Ishikawa (cell line): ENCODE measurements at regions not wholly inside any gene's neighbourhood (a gene's known extent, or its start where the extent isn't known, plus 50 kb on each side); places are given as distances from the start of the nearest gene placed in this dataset.

Experiments used
- CEBPB ChIP-seq: IDR thresholded peaks from 2 replicates; pipeline ENCODE4 v1.6.1; 2012
- CREB1 ChIP-seq: IDR thresholded peaks from 2 replicates; pipeline ENCODE4 v1.6.1; 2012; ENCODE audit warnings: low read depth
- EGR1 ChIP-seq: IDR thresholded peaks from 2 replicates; pipeline ENCODE4 v1.6.1; 2012
- EP300 ChIP-seq: IDR thresholded peaks from 2 replicates; pipeline ENCODE4 v1.6.1; 2012; ENCODE audit warnings: borderline replicate concordance
- FOXM1 ChIP-seq: IDR thresholded peaks from 2 replicates; pipeline ENCODE4 v1.6.1; 2012; ENCODE audit warnings: low read depth, borderline replicate concordance
- MAX ChIP-seq: IDR thresholded peaks from 2 replicates; pipeline ENCODE4 v1.6.1; 2012
- NFIC ChIP-seq: IDR thresholded peaks from 2 replicates; pipeline ENCODE4 v1.6.1; 2012
- RAD21 ChIP-seq: IDR thresholded peaks from 2 replicates; pipeline ENCODE4 v1.6.1; 2012; ENCODE audit warnings: low read depth
- REST ChIP-seq: IDR thresholded peaks from 2 replicates; pipeline ENCODE4 v1.6.1; 2012; ENCODE audit warnings: low read depth, mild to moderate bottlenecking
- TAF1 ChIP-seq: IDR thresholded peaks from 2 replicates; pipeline ENCODE4 v1.6.1; 2012; ENCODE audit warnings: low read depth, mild to moderate bottlenecking
- TCF12 ChIP-seq: IDR thresholded peaks from 2 replicates; pipeline ENCODE4 v1.6.1; 2012; ENCODE audit warnings: low read depth
- TEAD4 ChIP-seq: IDR thresholded peaks from 2 replicates; pipeline ENCODE4 v1.6.1; 2012
- USF1 ChIP-seq: IDR thresholded peaks from 2 replicates; pipeline ENCODE4 v1.6.1; 2012
- YY1 ChIP-seq: IDR thresholded peaks from 2 replicates; pipeline ENCODE4 v1.6.1; 2012; ENCODE audit warnings: low read depth
- ZBTB7A ChIP-seq: IDR thresholded peaks from 2 replicates; pipeline ENCODE4 v1.6.1; 2012; ENCODE audit warnings: low read depth

DNA sequence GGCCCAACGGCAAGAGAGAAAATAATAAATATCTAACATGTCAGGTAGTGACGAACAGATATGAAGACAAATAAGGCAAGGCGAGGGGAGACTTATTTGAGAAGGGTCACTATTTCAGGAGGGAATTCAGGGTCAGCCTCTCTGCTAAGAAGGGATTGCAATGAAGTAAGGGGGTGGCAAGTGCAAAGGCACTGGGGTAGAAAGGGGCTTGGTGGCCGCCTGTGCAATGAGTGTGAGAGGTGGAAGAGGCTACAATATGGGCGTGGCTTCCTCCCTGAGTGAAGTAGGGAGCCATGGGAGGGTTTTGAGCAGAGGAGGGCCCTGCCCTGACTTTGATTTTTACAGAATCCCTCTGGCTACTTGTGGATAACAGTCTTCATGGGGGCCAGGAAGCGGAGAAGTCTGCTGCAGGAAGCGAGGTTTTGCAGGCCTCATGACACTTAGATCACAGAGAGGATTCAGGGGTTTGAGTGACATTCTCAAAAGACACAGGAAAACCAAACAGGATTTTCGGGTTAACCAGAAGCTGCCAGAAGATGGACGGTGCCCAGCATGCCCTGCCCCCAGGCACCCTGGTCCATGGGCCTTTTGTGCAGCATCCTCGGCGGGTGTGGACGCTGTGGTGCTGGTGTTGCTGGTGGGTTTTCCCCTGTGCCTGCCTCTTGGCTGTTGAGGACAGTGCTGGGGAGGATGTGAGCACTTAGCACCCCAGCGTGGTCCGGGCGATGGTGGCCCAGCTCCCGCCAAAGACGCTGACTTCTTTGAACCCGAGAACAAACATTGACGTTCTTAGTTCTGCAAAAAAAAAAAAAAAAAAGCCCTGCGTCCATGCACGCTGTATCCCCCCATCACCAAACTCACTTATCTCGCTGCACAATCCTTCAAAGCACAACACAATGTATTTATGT, 124.2 kb upstream of the PTPN1 start:
- TF ChIP-seq USF1 (no peak), REST (no peak), CEBPB (no peak), NFIC (no peak), TEAD4 (no peak), RAD21 (no peak), ZBTB7A (no peak), CREB1 (no peak), TAF1 (no peak), MAX (no peak), EGR1 (no peak), TCF12 (no peak), EP300 (no peak), FOXM1 (no peak)

GRCh38 chr20:50386641-50386960, 123.6 kb upstream of the PTPN1 start:
- TF ChIP-seq CEBPB: no peak
- TF ChIP-seq REST: no peak
- TF ChIP-seq CREB1: no peak
- no peak for TF ChIP-seq EGR1
- no peak for TF ChIP-seq TEAD4
- no peak for TF ChIP-seq RAD21
- TF ChIP-seq ZBTB7A: no peak
- no peak for TF ChIP-seq TCF12
- TF ChIP-seq EP300: no peak
- no peak for TF ChIP-seq NFIC
- TF ChIP-seq FOXM1: no peak
- TF ChIP-seq MAX: no peak
- TF ChIP-seq USF1: no peak
- TF ChIP-seq YY1: no peak
- no peak for TF ChIP-seq TAF1

GRCh38 chr20:50387218-50387995, 122.8 kb upstream of the PTPN1 start:
- TF ChIP-seq TEAD4 (no peak), NFIC (no peak), EP300 (no peak), MAX (no peak), USF1 (no peak), EGR1 (no peak), CREB1 (no peak), CEBPB (no peak), RAD21 (no peak), ZBTB7A (no peak), REST (no peak)
